ENCODE measurements at regions not wholly inside any gene's neighbourhood (a gene's known extent, or its start where the extent isn't known, plus 50 kb on each side); places are given as distances from the start of the nearest gene placed in this dataset.

- intact Hi-C loops (cut with micrococcal nuclease; ENCODE audit: unreplicated experiment), result no loop called here
- Histone ChIP-seq H3K27ac (ENCODE audit: control insufficient read depth, insufficient read depth) (no peak overlapping the region), H3K36me3 (ENCODE audit: control insufficient read depth in 2 of 2, insufficient read depth in 2 of 2, low read length in 1 of 2) (no peaks in the 10 kb centered on the region), H2AFZ (ENCODE audit: control insufficient read depth, low read depth, low read length) (no peak overlapping the region), H3K4me2 (ENCODE audit: control insufficient read depth, insufficient read depth) (no peak overlapping the region), H3K9me3 (replicated peaks; ENCODE audit: control insufficient read depth, insufficient read depth, low read length) (no peaks in the 10 kb centered on the region), H3K4me1 (ENCODE audit: control insufficient read depth, insufficient read depth, low read length) (no peaks in the 10 kb centered on the region; the same call in 1 of the 2 replicates), H3K79me2 (ENCODE audit: control insufficient read depth, insufficient read depth, low read length) (no peaks in the 10 kb centered on the region), H3K9ac (ENCODE audit: control insufficient read depth, insufficient read depth, low read length) (no peak overlapping the region), H3K4me3 (no peak overlapping the region), H4K20me1 (ENCODE audit: control insufficient read depth, insufficient read depth) (no peaks in the 10 kb centered on the region), H3K27me3 (replicated peaks in 1 of 2; ENCODE audit: control insufficient read depth in 2 of 2, insufficient read depth in 2 of 2, low read length in 1 of 2) (no peaks in the 10 kb centered on the region)
- in situ Hi-C loops (cut with MboI), result no loop called here
- TF ChIP-seq EED (IDR thresholded peaks at IDR 0.05; ENCODE audit: low read depth), result no peak
- TF ChIP-seq ZSCAN29 (IDR thresholded peaks at IDR 0.05), result no peak
- TF ChIP-seq SP1 (IDR thresholded peaks at IDR 0.05; ENCODE audit: low read depth, low read length), result no peak
- TF ChIP-seq GABPA (IDR thresholded peaks at IDR 0.05; ENCODE audit: low read depth), result no peak
- no peak for TF ChIP-seq ELK1 (IDR thresholded peaks at IDR 0.05; ENCODE audit: low read depth, low read length)
- TF ChIP-seq POLR2A (IDR thresholded peaks at IDR 0.05; ENCODE audit: low read depth, low read length), result no peak
- TF ChIP-seq NFIC (IDR thresholded peaks at IDR 0.05; ENCODE audit: low read depth, low read length), result no peak
- no peak for TF ChIP-seq SMC3 (IDR thresholded peaks at IDR 0.05; ENCODE audit: borderline replicate concordance, low read length)
- no peak for TF ChIP-seq IKZF2 (IDR thresholded peaks at IDR 0.05)
- TF ChIP-seq SMARCA5 (IDR thresholded peaks at IDR 0.05), result no peak
- ChIA-PET SMC1A (ENCODE audit: uncharacterized antibody, unreplicated experiment) (no interaction called here), CTCF (interaction anchor here (0.9 to 1.0 kb wide), 2 partner anchors 24 to 25 kb away, joined by 3 read pairs; no protein-coding TSS in a partner anchor), RAD21 (ENCODE audit: unreplicated experiment) (no interaction called here), POLR2A (no interaction called here)
- 0% methylated on average over 2 of the region's 2 CpGs for WGBS (ENCODE audit: insufficient coverage, insufficient replicate concordance, low lambda C conversion rate, missing lambda C conversion rate)
- FAIRE-seq (no peak), ATAC-seq (no peak), DNase-seq (ENCODE audit: low read depth, low spot score) (no peak)
- BruUV-seq (replicated peaks), result no TSS peak
Observed at GRCh38 chr3:25009665-25010064, 418.4 kb upstream of the RARB start.

GRCh38 chr3:25015599-25015998 lies 412.5 kb upstream of the RARB start:
- ChIA-PET SMC1A (ENCODE audit: uncharacterized antibody, unreplicated experiment) (no interaction called here), POLR2A (no interaction called here), RAD21 (ENCODE audit: unreplicated experiment) (no interaction called here), CTCF (no interaction called here)
- no peaks in the 10 kb centered on the region for H3K27me3 ChIP-seq (replicated peaks in 1 of 2; ENCODE audit: control insufficient read depth in 2 of 2, insufficient read depth in 2 of 2, low read length in 1 of 2)
- no peak for DNase-seq (ENCODE audit: low read depth, low spot score)
- no peak for TF ChIP-seq PML (IDR thresholded peaks at IDR 0.05; ENCODE audit: low read length)
- no peak for TF ChIP-seq BCLAF1 (IDR thresholded peaks at IDR 0.05)
- no peak for TF ChIP-seq CHD4 (IDR thresholded peaks at IDR 0.05)
- no peak for TF ChIP-seq TARDBP (IDR thresholded peaks at IDR 0.05; ENCODE audit: borderline replicate concordance)
- no peak for TF ChIP-seq SUPT20H (IDR thresholded peaks at IDR 0.05; ENCODE audit: borderline replicate concordance, control insufficient read depth, low read depth, low read length)
- no peak for TF ChIP-seq TCF7 (IDR thresholded peaks at IDR 0.05; ENCODE audit: borderline replicate concordance)
- TF ChIP-seq ZNF217 (IDR thresholded peaks at IDR 0.05), result no peak
- no peak for TF ChIP-seq DPF2 (IDR thresholded peaks at IDR 0.05)
- H3K79me2 ChIP-seq (ENCODE audit: control insufficient read depth, insufficient read depth, low read length), result no peaks in the 10 kb centered on the region
- no peak overlapping the region for H3K4me2 ChIP-seq (ENCODE audit: control insufficient read depth, insufficient read depth)
- no peaks in the 10 kb centered on the region for H3K36me3 ChIP-seq (ENCODE audit: control insufficient read depth in 2 of 2, insufficient read depth in 2 of 2, low read length in 1 of 2)
- no peak overlapping the region for H3K4me3 ChIP-seq
- no peak for FAIRE-seq
- intact Hi-C loops (cut with micrococcal nuclease; ENCODE audit: unreplicated experiment) (no loop called here), in situ Hi-C loops (cut with MboI) (no loop called here)
- no peaks in the 10 kb centered on the region for H3K9me3 ChIP-seq (replicated peaks; ENCODE audit: control insufficient read depth, insufficient read depth, low read length)
- H3K9ac ChIP-seq (ENCODE audit: control insufficient read depth, insufficient read depth, low read length), result no peak overlapping the region
- no peak overlapping the region for H2AFZ ChIP-seq (ENCODE audit: control insufficient read depth, low read depth, low read length)
- no peaks in the 10 kb centered on the region for H4K20me1 ChIP-seq (ENCODE audit: control insufficient read depth, insufficient read depth)
- ATAC-seq, result no peak
- no peaks in the 10 kb centered on the region for H3K4me1 ChIP-seq (ENCODE audit: control insufficient read depth, insufficient read depth, low read length)
- H3K27ac ChIP-seq (ENCODE audit: control insufficient read depth, insufficient read depth), result no peak overlapping the region
- no TSS peak for BruUV-seq (replicated peaks)

Data from GM12878 (cell line).